Lower leg skin (tissue), 4 donors: ENCODE measurements at regions not wholly inside any gene's neighbourhood (a gene's known extent, or its start where the extent isn't known, plus 50 kb on each side); places are given as distances from the start of the nearest gene placed in this dataset.

ENCODE experiments used
- DNase-seq, 2 donors: peaks; one replicate each; pipeline ENCODE4 v3.0.0-alpha.2; 2019; ENCODE audit warnings: low spot score in 2 of 2
- H3K4me3 ChIP-seq: fragments of 200-600 bp; sonication (generic); 2 replicates; pipeline ENCODE4 v1.5.1; 2017; ENCODE audit warnings: mild to moderate bottlenecking, low read depth; ENCODE audit not compliant: poor library complexity, severe bottlenecking
- POLR2A ChIP-seq, 2 donors: fragments of 450-650 bp; IDR thresholded peaks; one replicate each; pipeline ENCODE4 v1.6.1; 2016 to 2017; ENCODE audit warnings: antibody characterized with exemption in 2 of 2, mild to moderate bottlenecking in 1 of 2, moderate library complexity in 1 of 2
- WGBS, 2 donors: methylation state at CpG; one replicate each; pipeline ENCODE4 v1.1.5; 2018; 5-methylcytosine and 5-hydroxymethylcytosine counted together
- intact Hi-C: fragments of 100-400 bp; cut with DNase I; formaldehyde crosslinking; loops from one replicate; pipeline ENCODE4 v1.15.0; 2023; ENCODE audit warnings: low total_unique reads
- TF ChIP-seq, protein P1 (sequence below), 3 donors: fragments of 450-650 bp; IDR thresholded peaks; one replicate each; pipeline ENCODE4 v1.5.1; 2016; ENCODE audit warnings: antibody characterized with exemption in 3 of 3, mild to moderate bottlenecking in 3 of 3, moderate library complexity in 2 of 3

DNA sequence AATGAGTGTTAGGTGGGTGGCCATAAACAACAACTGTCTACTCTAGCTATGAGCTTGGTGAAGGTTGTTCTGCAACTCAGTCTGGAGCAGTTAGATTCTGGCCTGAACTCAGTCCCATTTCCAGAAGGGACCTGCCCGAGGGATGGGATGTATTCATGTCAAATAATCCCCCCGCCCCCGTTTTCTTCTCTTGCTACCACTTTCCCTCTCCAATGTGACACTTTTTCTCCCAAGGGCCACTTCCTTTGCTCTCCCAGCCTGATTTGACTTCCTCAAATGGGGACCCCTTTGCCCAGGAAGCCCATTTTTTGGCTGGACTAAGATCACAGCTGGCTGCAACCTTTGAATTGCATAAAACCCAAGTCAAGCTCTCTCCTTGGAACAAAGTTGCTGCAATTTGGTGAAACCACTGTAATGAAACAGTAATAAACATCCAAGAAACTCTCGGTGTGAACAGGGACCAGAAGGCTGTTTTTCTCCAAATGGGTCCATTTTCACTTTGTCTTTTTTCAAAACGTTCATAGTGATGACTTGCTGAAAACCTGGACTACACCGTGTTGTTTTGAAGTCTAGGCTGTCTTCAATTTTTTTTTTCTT is 137.2 kb upstream of the GSC start:
- 64 to 68% methylated on average over 6 of the region's 6 CpGs for WGBS, 2 donors
- TF ChIP-seq, protein P1, sequence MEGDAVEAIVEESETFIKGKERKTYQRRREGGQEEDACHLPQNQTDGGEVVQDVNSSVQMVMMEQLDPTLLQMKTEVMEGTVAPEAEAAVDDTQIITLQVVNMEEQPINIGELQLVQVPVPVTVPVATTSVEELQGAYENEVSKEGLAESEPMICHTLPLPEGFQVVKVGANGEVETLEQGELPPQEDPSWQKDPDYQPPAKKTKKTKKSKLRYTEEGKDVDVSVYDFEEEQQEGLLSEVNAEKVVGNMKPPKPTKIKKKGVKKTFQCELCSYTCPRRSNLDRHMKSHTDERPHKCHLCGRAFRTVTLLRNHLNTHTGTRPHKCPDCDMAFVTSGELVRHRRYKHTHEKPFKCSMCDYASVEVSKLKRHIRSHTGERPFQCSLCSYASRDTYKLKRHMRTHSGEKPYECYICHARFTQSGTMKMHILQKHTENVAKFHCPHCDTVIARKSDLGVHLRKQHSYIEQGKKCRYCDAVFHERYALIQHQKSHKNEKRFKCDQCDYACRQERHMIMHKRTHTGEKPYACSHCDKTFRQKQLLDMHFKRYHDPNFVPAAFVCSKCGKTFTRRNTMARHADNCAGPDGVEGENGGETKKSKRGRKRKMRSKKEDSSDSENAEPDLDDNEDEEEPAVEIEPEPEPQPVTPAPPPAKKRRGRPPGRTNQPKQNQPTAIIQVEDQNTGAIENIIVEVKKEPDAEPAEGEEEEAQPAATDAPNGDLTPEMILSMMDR (IDR thresholded peaks at IDR 0.05): no peak
- no peak for TF ChIP-seq POLR2A (IDR thresholded peaks at IDR 0.05)
- intact Hi-C loops: no loop called here
- peak in 1 of 2 donors; percentile 66 for DNase-seq
- no peak overlapping the region for H3K4me3 ChIP-seq

DNA sequence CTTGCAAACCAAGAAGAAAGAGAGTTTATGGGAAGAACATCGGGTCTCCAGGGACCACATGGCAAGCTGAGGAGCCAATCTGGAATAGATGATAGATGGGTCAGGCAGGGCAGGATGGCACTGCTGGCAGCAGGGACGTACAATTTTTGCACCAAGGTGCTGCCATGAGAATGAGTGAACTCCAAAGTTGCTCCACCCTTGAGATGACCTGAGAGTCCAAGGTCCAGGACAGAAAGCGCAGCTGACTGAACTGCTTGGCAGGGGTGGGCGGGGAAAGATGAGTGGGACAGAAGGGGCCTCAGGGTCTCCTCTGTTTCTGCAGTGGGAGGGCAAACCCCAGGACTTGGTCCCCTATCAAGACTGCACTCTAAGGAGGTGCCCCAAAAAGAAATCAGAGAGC is 136.7 kb upstream of the GSC start:
- TF ChIP-seq POLR2A (IDR thresholded peaks at IDR 0.05): no peak
- TF ChIP-seq, protein P1 (IDR thresholded peaks at IDR 0.05): no peak
- DNase-seq: peak in 1 of 2 donors; percentile 66
- WGBS, 2 donors: 89 to 91% methylated on average over 4 of the region's 4 CpGs

DNA sequence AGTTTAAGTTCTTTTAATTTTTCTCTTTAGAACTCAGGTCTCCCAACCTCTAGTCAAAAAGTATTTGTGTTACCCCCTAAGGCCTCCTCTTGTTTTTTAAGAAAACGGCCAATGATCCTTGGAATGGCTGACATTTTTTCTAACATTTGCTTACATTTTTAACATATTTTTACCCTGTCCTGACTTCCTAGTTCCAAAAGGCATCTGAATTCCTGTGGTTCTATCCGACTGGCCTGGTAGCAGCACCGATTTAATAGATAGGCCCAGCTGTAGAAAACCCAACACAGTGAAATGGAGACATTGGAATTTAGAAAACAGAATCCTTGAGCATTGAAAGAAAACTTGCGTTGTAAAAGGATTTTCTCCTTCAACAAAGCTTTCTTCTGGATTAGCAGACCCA is 134.7 kb upstream of the GSC start:
- intact Hi-C loops: no loop called here
- H3K4me3 ChIP-seq: no peak overlapping the region
- no peak for DNase-seq
- 76 to 77% methylated on average over 4 of the region's 4 CpGs for WGBS, 2 donors
- TF ChIP-seq, protein P1 (IDR thresholded peaks at IDR 0.05): no peak
- TF ChIP-seq POLR2A (IDR thresholded peaks at IDR 0.05): no peak

More for the DNA sequence above, 136.7 kb upstream of the GSC start:
- intact Hi-C loops: no loop called here
- H3K4me3 ChIP-seq: no peak overlapping the region

DNA sequence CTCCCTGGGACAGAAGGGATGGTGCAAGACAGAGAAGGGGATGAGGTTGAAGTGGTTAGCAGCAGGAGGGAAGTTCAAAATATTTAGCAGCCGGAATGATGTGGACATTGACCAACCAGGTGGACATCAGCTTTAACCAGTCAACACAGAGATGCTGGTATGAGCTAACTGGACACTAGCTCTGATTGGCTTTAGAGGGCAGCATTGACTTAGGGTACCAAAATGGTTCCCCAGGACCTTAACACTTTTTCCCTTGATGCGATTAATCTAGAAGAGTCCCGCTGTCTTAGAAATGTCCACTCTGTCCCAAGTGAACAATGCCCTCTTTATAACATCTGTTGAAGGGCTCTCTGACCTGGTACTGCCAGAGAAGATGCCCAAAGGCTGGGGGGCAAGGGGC is 134.0 kb upstream of the GSC start:
- TF ChIP-seq POLR2A (IDR thresholded peaks at IDR 0.05): no peak
- TF ChIP-seq, protein P1 (IDR thresholded peaks at IDR 0.05): no peak
- intact Hi-C loops: no loop called here
- DNase-seq: no peak
- no peak overlapping the region for H3K4me3 ChIP-seq
- WGBS, 2 donors: 75 to 93% methylated on average over 3 of the region's 3 CpGs

DNA sequence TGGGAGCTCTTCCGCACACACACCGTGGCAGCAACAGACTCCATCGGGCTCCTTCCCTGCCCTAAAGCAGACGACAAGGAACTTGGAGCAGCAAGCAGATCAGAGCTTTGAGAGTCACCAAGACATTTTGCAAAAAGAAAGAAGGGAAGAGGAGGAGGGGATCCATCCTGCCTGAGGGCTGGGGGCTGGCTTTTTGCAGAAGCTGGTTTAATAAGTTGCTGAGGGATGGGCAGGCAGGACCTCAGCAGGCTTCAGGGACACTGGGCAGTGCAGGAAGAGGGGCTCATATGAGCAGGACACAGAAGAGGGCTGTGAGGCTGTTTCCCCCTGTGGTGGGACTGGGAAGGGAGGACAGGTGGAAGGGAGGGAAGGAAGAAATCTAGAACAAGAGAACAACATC is 133.4 kb upstream of the GSC start:
- DNase-seq: no peak
- no peak overlapping the region for H3K4me3 ChIP-seq
- TF ChIP-seq, protein P1 (IDR thresholded peaks at IDR 0.05): no peak
- no peak for TF ChIP-seq POLR2A (IDR thresholded peaks at IDR 0.05)
- 74 to 83% methylated on average over 4 of the region's 4 CpGs for WGBS, 2 donors
- intact Hi-C loops: no loop called here

DNA sequence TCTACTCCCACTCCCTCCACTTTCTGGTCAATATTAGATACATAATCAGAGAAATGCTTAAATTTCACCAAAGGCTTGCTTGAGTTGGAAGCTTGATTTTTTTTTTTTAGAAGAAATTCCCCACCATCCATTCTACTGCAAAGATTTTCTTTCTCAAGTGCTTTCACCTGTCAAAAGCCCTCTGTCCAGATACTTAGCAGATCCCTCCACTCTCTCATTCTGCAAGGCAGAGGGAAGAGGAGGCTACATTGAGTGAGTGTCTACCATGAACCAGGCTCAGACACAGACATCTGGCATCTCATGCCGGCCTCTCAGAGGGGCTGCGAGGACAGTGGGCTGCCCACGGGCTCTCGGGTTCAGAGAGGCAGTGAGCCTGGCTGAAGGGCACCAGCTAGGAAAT is 127.6 kb upstream of the GSC start:
- intact Hi-C loops: no loop called here
- no peak overlapping the region for H3K4me3 ChIP-seq
- 55 to 76% methylated on average over 4 of the region's 4 CpGs for WGBS, 2 donors
- no peak for DNase-seq
- TF ChIP-seq, protein P1 (IDR thresholded peaks at IDR 0.05): no peak
- TF ChIP-seq POLR2A (IDR thresholded peaks at IDR 0.05): no peak
